ENCODE measurements at regions not wholly inside any gene's neighbourhood (a gene's known extent, or its start where the extent isn't known, plus 50 kb on each side); places are given as distances from the start of the nearest gene placed in this dataset.

DNA sequence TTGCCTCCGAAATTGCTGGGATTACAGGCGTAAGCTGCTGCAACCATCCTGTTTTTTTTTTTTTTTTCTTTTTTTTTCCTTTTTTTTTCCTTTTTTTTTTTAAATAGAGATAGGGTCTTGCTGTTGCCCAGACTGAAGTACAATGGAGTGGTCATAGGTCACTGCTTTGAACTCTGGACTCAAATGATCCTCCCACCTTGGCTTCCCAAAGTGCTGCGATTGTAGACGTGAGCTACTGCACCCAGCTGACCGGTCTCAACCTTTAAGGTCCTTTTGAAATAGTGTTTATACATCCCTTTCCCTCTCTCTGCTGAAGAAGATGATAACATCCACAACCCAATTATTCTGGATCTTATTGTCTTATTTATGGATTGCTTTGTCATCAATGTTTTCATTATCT lies 548.7 kb downstream of the GBA3 start:
- no peak for TF ChIP-seq MXI1 (conservative IDR thresholded peaks at IDR 0.05; ENCODE audit: poor library complexity, severe bottlenecking)
- TF ChIP-seq EZH2 (IDR thresholded peaks at IDR 0.05; ENCODE audit: borderline replicate concordance, insufficient read depth, low read length, poor library complexity, severe bottlenecking) = no peak
- TF ChIP-seq, protein P1, sequence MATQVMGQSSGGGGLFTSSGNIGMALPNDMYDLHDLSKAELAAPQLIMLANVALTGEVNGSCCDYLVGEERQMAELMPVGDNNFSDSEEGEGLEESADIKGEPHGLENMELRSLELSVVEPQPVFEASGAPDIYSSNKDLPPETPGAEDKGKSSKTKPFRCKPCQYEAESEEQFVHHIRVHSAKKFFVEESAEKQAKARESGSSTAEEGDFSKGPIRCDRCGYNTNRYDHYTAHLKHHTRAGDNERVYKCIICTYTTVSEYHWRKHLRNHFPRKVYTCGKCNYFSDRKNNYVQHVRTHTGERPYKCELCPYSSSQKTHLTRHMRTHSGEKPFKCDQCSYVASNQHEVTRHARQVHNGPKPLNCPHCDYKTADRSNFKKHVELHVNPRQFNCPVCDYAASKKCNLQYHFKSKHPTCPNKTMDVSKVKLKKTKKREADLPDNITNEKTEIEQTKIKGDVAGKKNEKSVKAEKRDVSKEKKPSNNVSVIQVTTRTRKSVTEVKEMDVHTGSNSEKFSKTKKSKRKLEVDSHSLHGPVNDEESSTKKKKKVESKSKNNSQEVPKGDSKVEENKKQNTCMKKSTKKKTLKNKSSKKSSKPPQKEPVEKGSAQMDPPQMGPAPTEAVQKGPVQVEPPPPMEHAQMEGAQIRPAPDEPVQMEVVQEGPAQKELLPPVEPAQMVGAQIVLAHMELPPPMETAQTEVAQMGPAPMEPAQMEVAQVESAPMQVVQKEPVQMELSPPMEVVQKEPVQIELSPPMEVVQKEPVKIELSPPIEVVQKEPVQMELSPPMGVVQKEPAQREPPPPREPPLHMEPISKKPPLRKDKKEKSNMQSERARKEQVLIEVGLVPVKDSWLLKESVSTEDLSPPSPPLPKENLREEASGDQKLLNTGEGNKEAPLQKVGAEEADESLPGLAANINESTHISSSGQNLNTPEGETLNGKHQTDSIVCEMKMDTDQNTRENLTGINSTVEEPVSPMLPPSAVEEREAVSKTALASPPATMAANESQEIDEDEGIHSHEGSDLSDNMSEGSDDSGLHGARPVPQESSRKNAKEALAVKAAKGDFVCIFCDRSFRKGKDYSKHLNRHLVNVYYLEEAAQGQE (IDR thresholded peaks at IDR 0.05; ENCODE audit: borderline replicate concordance) = no peak
- TF ChIP-seq, protein P2, sequence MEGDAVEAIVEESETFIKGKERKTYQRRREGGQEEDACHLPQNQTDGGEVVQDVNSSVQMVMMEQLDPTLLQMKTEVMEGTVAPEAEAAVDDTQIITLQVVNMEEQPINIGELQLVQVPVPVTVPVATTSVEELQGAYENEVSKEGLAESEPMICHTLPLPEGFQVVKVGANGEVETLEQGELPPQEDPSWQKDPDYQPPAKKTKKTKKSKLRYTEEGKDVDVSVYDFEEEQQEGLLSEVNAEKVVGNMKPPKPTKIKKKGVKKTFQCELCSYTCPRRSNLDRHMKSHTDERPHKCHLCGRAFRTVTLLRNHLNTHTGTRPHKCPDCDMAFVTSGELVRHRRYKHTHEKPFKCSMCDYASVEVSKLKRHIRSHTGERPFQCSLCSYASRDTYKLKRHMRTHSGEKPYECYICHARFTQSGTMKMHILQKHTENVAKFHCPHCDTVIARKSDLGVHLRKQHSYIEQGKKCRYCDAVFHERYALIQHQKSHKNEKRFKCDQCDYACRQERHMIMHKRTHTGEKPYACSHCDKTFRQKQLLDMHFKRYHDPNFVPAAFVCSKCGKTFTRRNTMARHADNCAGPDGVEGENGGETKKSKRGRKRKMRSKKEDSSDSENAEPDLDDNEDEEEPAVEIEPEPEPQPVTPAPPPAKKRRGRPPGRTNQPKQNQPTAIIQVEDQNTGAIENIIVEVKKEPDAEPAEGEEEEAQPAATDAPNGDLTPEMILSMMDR (IDR thresholded peaks at IDR 0.05; ENCODE audit: poor library complexity, severe bottlenecking) = no peak
- TF ChIP-seq POLR2AphosphoS5 (IDR thresholded peaks at IDR 0.05) = no peak
- TF ChIP-seq SMC3 (conservative IDR thresholded peaks at IDR 0.05; ENCODE audit: poor library complexity) = no peak
- no peak for TF ChIP-seq RAD21 (conservative IDR thresholded peaks at IDR 0.05)
- TF ChIP-seq TAF1 (IDR thresholded peaks at IDR 0.05; ENCODE audit: low read depth) = no peak
- TF ChIP-seq EP300 (conservative IDR thresholded peaks at IDR 0.05; ENCODE audit: poor library complexity, severe bottlenecking) = no peak
- Histone ChIP-seq H4K20me1 (ENCODE audit: insufficient read depth) (no peaks in the 10 kb centered on the region), H3K36me3 (ENCODE audit: insufficient read depth, low read length) (no peaks in the 10 kb centered on the region)

DNA sequence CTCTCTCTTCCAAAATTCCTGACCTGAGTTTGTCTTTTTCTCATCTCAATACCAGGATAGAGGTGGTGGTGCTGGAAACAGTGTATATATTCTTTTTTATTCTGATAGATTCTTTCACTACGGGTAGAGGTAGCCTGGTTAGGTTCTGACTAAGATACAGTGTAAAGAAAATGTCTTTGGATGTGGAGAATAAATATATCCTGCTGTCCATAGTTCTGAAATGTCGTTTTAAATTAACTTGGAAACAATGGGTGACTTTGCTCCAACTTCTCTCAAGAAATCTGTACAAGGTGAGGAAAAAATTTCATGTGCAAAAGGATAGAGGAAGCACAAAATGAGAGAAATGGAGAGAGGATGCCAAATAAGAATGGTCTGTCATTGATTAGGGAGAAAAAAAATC lies 546.1 kb downstream of the GBA3 start:
- Histone ChIP-seq H3K79me2 (replicated peaks; ENCODE audit: insufficient read depth, low read length) (no peaks in the 10 kb centered on the region), H2AFZ (ENCODE audit: low read depth, low read length) (no peak overlapping the region), H3K4me2 (ENCODE audit: low read length) (no peak overlapping the region), H3F3A (ENCODE audit: insufficient read depth, low read length, poor library complexity, severe bottlenecking) (no peaks in the 10 kb centered on the region), H3K27ac (ENCODE audit: low read length) (no peak overlapping the region), H3K9ac (ENCODE audit: low read length) (no peak overlapping the region), H3K36me3 (ENCODE audit: insufficient read depth, low read length) (no peaks in the 10 kb centered on the region), H3K27me3 (ENCODE audit: insufficient read depth, low read depth, low read length) (no peaks in the 10 kb centered on the region), H3K9me2 (ENCODE audit: insufficient read depth, low read length) (no peaks in the 10 kb centered on the region), H3K4me3 (ENCODE audit: low read length) (no peak overlapping the region), H4K20me1 (ENCODE audit: insufficient read depth) (no peaks in the 10 kb centered on the region), H3K9me3 (ENCODE audit: low read length) (no peaks in the 10 kb centered on the region)
- TF ChIP-seq MXI1 (conservative IDR thresholded peaks at IDR 0.05; ENCODE audit: poor library complexity, severe bottlenecking) (no peak), SMC3 (conservative IDR thresholded peaks at IDR 0.05; ENCODE audit: poor library complexity) (no peak), POLR2AphosphoS5 (IDR thresholded peaks at IDR 0.05) (no peak), EZH2 (IDR thresholded peaks at IDR 0.05; ENCODE audit: borderline replicate concordance, insufficient read depth, low read length, poor library complexity, severe bottlenecking) (no peak)

More for the DNA sequence above, 548.7 kb downstream of the GBA3 start:
- peaks cover 2% of the 10 kb centered on the region for H3F3A ChIP-seq (ENCODE audit: insufficient read depth, low read length, poor library complexity, severe bottlenecking)
- no peaks in the 10 kb centered on the region for H3K9me2 ChIP-seq (ENCODE audit: insufficient read depth, low read length)
- no peak overlapping the region for H3K9ac ChIP-seq (ENCODE audit: low read length)
- no peak overlapping the region for H3K4me2 ChIP-seq (ENCODE audit: low read length)
- no peak overlapping the region for H2AFZ ChIP-seq (ENCODE audit: low read depth, low read length)
- no peaks in the 10 kb centered on the region for H3K9me3 ChIP-seq (ENCODE audit: low read length)
- no peaks in the 10 kb centered on the region for H3K79me2 ChIP-seq (replicated peaks; ENCODE audit: insufficient read depth, low read length)
- no peak overlapping the region for H3K27ac ChIP-seq (ENCODE audit: low read length)
- H3K27me3 ChIP-seq (ENCODE audit: insufficient read depth, low read depth, low read length) = no peaks in the 10 kb centered on the region
- no peak overlapping the region for H3K4me3 ChIP-seq (ENCODE audit: low read length)

Data from neural cell (in vitro differentiated cells).